Stimulated activated CD4-positive, alpha-beta T cell treated with anti-CD3 and anti-CD28 coated beads, Interleukin-4, amount 100 ng/mL, for 48 hours (primary cell): ENCODE measurements at regions not wholly inside any gene's neighbourhood (a gene's known extent, or its start where the extent isn't known, plus 50 kb on each side); places are given as distances from the start of the nearest gene placed in this dataset.
"Not testable (repeated sequence)": the region's sequence is repeated elsewhere in the genome, so short reads cannot be mapped to it uniquely, and the experiment has no call there.

Experiments used
- DNase-seq, 2 donors: peaks; one replicate each; pipeline ENCODE4 v3.0.0-alpha.2; 2020; ENCODE audit warnings: low read depth in 2 of 2

GRCh38 chr14:105873870-105874512 is 347.6 kb downstream of the TMEM121 start:
- no peak for DNase-seq

GRCh38 chr14:105876158-105876557 is 349.8 kb downstream of the TMEM121 start:
- DNase-seq: no peak

GRCh38 chr14:105876829-105877228 is 350.4 kb downstream of the TMEM121 start:
- DNase-seq: no peak

GRCh38 chr14:105877645-105878044 is 351.3 kb downstream of the TMEM121 start:
- DNase-seq: no peak

- no peak for DNase-seq
Measured at GRCh38 chr14:105878125-105878524, 351.7 kb downstream of the TMEM121 start.

GRCh38 chr14:105878554-105878953 is 352.2 kb downstream of the TMEM121 start:
- no peak for DNase-seq

- no peak for DNase-seq
Measured at GRCh38 chr14:105879503-105879866, 353.1 kb downstream of the TMEM121 start.

GRCh38 chr14:105879867-105880561 is 353.6 kb downstream of the TMEM121 start:
- no peak for DNase-seq

GRCh38 chr14:105880616-105881015 is 354.2 kb downstream of the TMEM121 start:
- no peak for DNase-seq

- no peak for DNase-seq
Measured at GRCh38 chr14:105881021-105881930, 354.9 kb downstream of the TMEM121 start.

GRCh38 chr14:105882011-105882410 is 355.6 kb downstream of the TMEM121 start:
- DNase-seq: not testable (repeated sequence)

GRCh38 chr14:105882626-105883025 is 356.2 kb downstream of the TMEM121 start:
- DNase-seq: no peak

GRCh38 chr14:105883066-105884005 is 357.0 kb downstream of the TMEM121 start:
- DNase-seq: no peak

GRCh38 chr14:105884192-105884807 is 357.9 kb downstream of the TMEM121 start:
- DNase-seq: not testable (repeated sequence)

GRCh38 chr14:105884808-105885281 is 358.5 kb downstream of the TMEM121 start:
- no peak for DNase-seq

GRCh38 chr14:105885561-105886320 is 359.4 kb downstream of the TMEM121 start:
- no peak for DNase-seq

- not testable (repeated sequence) for DNase-seq
Measured at GRCh38 chr14:105886791-105887191, 360.4 kb downstream of the TMEM121 start.

GRCh38 chr14:105887692-105888091 is 361.3 kb downstream of the TMEM121 start:
- DNase-seq: no peak

GRCh38 chr14:105888151-105888550 is 361.8 kb downstream of the TMEM121 start:
- no peak for DNase-seq
